ENCODE measurements at regions not wholly inside any gene's neighbourhood (a gene's known extent, or its start where the extent isn't known, plus 50 kb on each side); places are given as distances from the start of the nearest gene placed in this dataset.

DNA sequence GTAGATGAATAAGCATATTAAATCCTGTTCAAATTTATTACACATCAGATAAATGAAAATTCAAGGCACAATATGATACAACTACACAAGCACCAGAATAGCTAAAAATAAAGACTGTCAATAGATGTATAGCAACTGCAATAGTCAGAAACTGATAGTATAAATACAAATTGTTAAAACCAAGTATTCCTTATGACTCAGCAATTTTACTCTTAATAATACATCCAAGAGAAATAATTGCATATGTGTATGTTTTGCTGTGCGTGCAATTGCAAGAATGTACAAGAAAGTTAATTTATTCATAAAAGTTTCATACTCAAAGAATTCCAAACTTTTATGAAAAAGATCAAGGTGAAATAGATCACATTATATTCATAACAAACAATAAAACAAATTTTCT is 1338.1 kb downstream of the OLFM4 start:
- Histone ChIP-seq H3K23ac (ENCODE audit: insufficient read length) (no peak overlapping the region), H3K36me3 (ENCODE audit: control insufficient read depth in 2 of 4, insufficient read depth in 4 of 4, low read length in 3 of 4) (no peaks in the 10 kb centered on the region), H3K79me2 (ENCODE audit: control insufficient read depth in 1 of 2, insufficient read depth in 2 of 2, low read length in 2 of 2) (no peaks in the 10 kb centered on the region), H3K27ac (ENCODE audit: low read depth, low read length) (no peak overlapping the region), H3K4ac (replicated peaks; ENCODE audit: insufficient read length, low read depth, low read length) (no peak overlapping the region), H2BK12ac (ENCODE audit: low read depth, low read length) (no peak overlapping the region), H2AFZ (ENCODE audit: low read length) (no peak overlapping the region), H3K9ac (replicated peaks in 1 of 4; ENCODE audit: extremely low read depth in 1 of 4, low read depth in 3 of 4, low read length in 3 of 4) (no peak overlapping the region), H2BK20ac (ENCODE audit: low read length) (no peak overlapping the region), H4K5ac (ENCODE audit: insufficient read length, low read depth, low read length) (no peak overlapping the region), H3K14ac (ENCODE audit: insufficient read length) (no peak overlapping the region), H3K9me3 (ENCODE audit: insufficient read depth in 2 of 2, low read depth in 1 of 2, low read length in 1 of 2) (no peaks in the 10 kb centered on the region; a peak in 1 of 4 replicates), H3K4me1 (replicated peaks in 1 of 4; ENCODE audit: control insufficient read depth in 3 of 4, insufficient read depth in 4 of 4, low read length in 3 of 4) (no peaks in the 10 kb centered on the region; a peak in 1 of 7 replicates), H2AK5ac (ENCODE audit: low read depth, low read length) (no peak overlapping the region), H2BK5ac (ENCODE audit: low read depth, low read length) (no peak overlapping the region), H4K8ac (ENCODE audit: extremely low read depth, insufficient read depth, low read length) (no peak overlapping the region), H3K4me3 (ENCODE audit: extremely low read depth in 1 of 4, insufficient read depth in 2 of 4, low read depth in 3 of 4, low read length in 4 of 4) (no peak overlapping the region), H3K18ac (ENCODE audit: extremely low read depth, low read length) (no peak overlapping the region), H2BK120ac (replicated peaks; ENCODE audit: low read depth, low read length) (no peak overlapping the region), H3K27me3 (replicated peaks in 1 of 4; ENCODE audit: control insufficient read depth in 3 of 4, extremely low read depth in 1 of 4, insufficient read depth in 3 of 4, low read length in 3 of 4) (no peaks in the 10 kb centered on the region), H3K23me2 (ENCODE audit: low read depth, low read length) (no peaks in the 10 kb centered on the region), H3K4me2 (ENCODE audit: insufficient read depth in 1 of 2, low read depth in 2 of 2, low read length in 2 of 2) (no peak overlapping the region), H3K56ac (replicated peaks; ENCODE audit: insufficient read length, low read depth, low read length) (no peak overlapping the region), H4K91ac (replicated peaks; ENCODE audit: insufficient read length, low read length) (no peak overlapping the region), H2BK15ac (ENCODE audit: low read length) (no peak overlapping the region), H4K20me1 (replicated peaks in 1 of 2; ENCODE audit: control insufficient read depth in 1 of 2, insufficient read depth in 2 of 2, low read length in 2 of 2) (no peaks in the 10 kb centered on the region), H3K79me1 (ENCODE audit: low read depth, low read length) (no peaks in the 10 kb centered on the region)
- TF ChIP-seq MAFK (IDR thresholded peaks at IDR 0.05; ENCODE audit: low read depth, low read length) (peak; percentile 53; the same call in 1 of the 2 replicates), BACH1 (IDR thresholded peaks at IDR 0.05; ENCODE audit: low read length) (peak; percentile 68; the same call in 1 of the 2 replicates), CREB1 (IDR thresholded peaks at IDR 0.05) (no peak)
- no peak for FAIRE-seq
- no peak for DNase-seq (ENCODE audit: low read depth in 1 of 2, low spot score in 2 of 2)
- CTCF ChIA-PET (ENCODE audit: partially characterized antibody): no interaction called here
- POLR2A ChIA-PET (ENCODE audit: partially characterized antibody): no interaction called here
- WGBS, 2 experiments (ENCODE audit: extremely low coverage in 1 of 2, insufficient coverage in 1 of 2, insufficient read length in 1 of 2, insufficient replicate concordance in 2 of 2, low coverage in 1 of 2, low lambda C conversion rate in 2 of 2, missing lambda C conversion rate in 1 of 2): 84% methylated on average over 1 of the region's 1 CpG; no CpG with 5 or more reads in 1 of the 2 experiments

Data from H1 (cell line).